Hepatocyte (in vitro differentiated cells): ENCODE measurements at regions not wholly inside any gene's neighbourhood (a gene's known extent, or its start where the extent isn't known, plus 50 kb on each side); places are given as distances from the start of the nearest gene placed in this dataset. TPM values are rescaled to one million over a fixed set of nuclear protein-coding genes. Genes with fewer than 3 reads are reported as not detected.

ENCODE experiments used
- DNase-seq: peaks from one replicate; pipeline ENCODE4 v3.0.0-alpha.2; 2016; ENCODE audit warnings: low spot score
- H2AFZ ChIP-seq: fragments of 200-600 bp; sonication (generic); 2 replicates; pipeline ENCODE4 v1.6.0; 2016; ENCODE audit warnings: antibody characterized with exemption, mild to moderate bottlenecking
- H3K27ac ChIP-seq: fragments of 200-600 bp; sonication (generic); 2 replicates; pipeline ENCODE4 v1.5.1; 2016; ENCODE audit warnings: mild to moderate bottlenecking
- H3K27me3 ChIP-seq: fragments of 200-600 bp; sonication (generic); 2 replicates; pipeline ENCODE4 v1.6.1; 2016
- H3K36me3 ChIP-seq: fragments of 200-600 bp; sonication (generic); replicated peaks from 2 replicates; pipeline ENCODE4 v1.5.1; 2016; ENCODE audit warnings: low read depth; ENCODE audit not compliant: insufficient read depth
- H3K4me1 ChIP-seq: fragments of 200-600 bp; sonication (generic); 2 replicates; pipeline ENCODE4 v1.5.1; 2016; ENCODE audit warnings: mild to moderate bottlenecking, moderate library complexity; ENCODE audit not compliant: insufficient read depth
- H3K4me2 ChIP-seq: fragments of 200-600 bp; sonication (generic); 2 replicates; pipeline ENCODE4 v1.6.0; 2016
- H3K4me3 ChIP-seq: fragments of 200-600 bp; sonication (generic); 2 replicates; pipeline ENCODE4 v1.5.1; 2016; ENCODE audit warnings: mild to moderate bottlenecking
- H3K79me2 ChIP-seq: fragments of 200-600 bp; sonication (generic); 2 replicates; pipeline ENCODE4 v1.6.0; 2017; ENCODE audit warnings: mild to moderate bottlenecking
- H3K9me2 ChIP-seq: fragments of 200-600 bp; sonication (generic); replicated peaks from 2 replicates; pipeline ENCODE4 v1.6.0; 2017; ENCODE audit warnings: mild to moderate bottlenecking; ENCODE audit not compliant: insufficient read depth
- H3K9me3 ChIP-seq: fragments of 200-600 bp; sonication (generic); 2 replicates; pipeline ENCODE4 v1.5.1; 2016; ENCODE audit warnings: low read depth, mild to moderate bottlenecking
- H4K20me1 ChIP-seq: fragments of 200-600 bp; sonication (generic); 2 replicates; pipeline ENCODE4 v1.6.0; 2016; ENCODE audit warnings: mild to moderate bottlenecking; ENCODE audit not compliant: insufficient read depth, poor library complexity, severe bottlenecking
- EZH2 ChIP-seq: fragments of 200-600 bp; sonication (generic); IDR thresholded peaks from 2 replicates; pipeline ENCODE4 v1.6.1; 2016; ENCODE audit warnings: antibody characterized with exemption, mild to moderate bottlenecking, borderline replicate concordance
- EZH2phosphoT487 ChIP-seq: fragments of 200-600 bp; sonication (generic); IDR thresholded peaks from one replicate; pipeline ENCODE4 v1.6.1; 2018; ENCODE audit warnings: antibody characterized with exemption, mild to moderate bottlenecking, low read depth, moderate library complexity; ENCODE audit not compliant: unreplicated experiment, severe bottlenecking
- WGBS: methylation state at CpG from one replicate; pipeline ENCODE4 v1.1.6; 2016; ENCODE audit warnings: low lambda C conversion rate; ENCODE audit errors: missing lambda C conversion rate; 5-methylcytosine and 5-hydroxymethylcytosine counted together
- small RNA-seq: library from RNA; depleted of rRNA; stranded (forward); fragments of <200 nt; gene quantifications from one replicate; pipeline ENCODE3, GENCODE V24; 2014
- TF ChIP-seq, protein P1 (sequence below): fragments of 200-600 bp; sonication (generic); IDR thresholded peaks from 2 replicates; pipeline ENCODE4 v1.5.1; 2016; ENCODE audit warnings: antibody characterized with exemption, mild to moderate bottlenecking; ENCODE audit not compliant: poor library complexity

DNA sequence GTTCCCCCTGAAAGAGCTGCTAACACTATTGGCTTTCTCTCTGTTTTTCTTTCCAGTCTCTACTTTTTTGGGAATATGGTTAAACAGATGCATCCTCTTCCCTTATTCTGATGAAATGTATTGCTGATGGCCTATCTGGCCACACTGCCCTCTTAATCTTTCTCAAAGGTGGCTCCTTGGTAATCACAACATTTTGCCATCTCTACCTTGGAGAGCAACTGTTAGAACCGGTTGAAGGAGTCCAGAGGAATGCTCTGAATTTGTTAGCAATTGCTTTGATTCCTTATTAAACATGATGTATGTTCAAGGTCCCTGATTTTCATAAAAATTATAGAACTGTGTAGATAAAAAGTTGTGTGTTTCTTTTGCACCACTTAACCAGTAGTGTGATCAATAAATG is 50.1 kb upstream of the ARID1A start:
- no peaks in the 10 kb centered on the region for H3K36me3 ChIP-seq
- no peaks in the 10 kb centered on the region for H3K27me3 ChIP-seq
- no peaks in the 10 kb centered on the region for H4K20me1 ChIP-seq
- H3K9me3 ChIP-seq = no peaks in the 10 kb centered on the region
- H3K4me3 ChIP-seq = no peak overlapping the region
- H3K27ac ChIP-seq = no peak overlapping the region
- no peak for DNase-seq
- no peaks in the 10 kb centered on the region for H3K9me2 ChIP-seq
- no peak overlapping the region for H2AFZ ChIP-seq
- no peaks in the 10 kb centered on the region for H3K79me2 ChIP-seq
- no peaks in the 10 kb centered on the region for H3K4me1 ChIP-seq
- 48% methylated on average over 1 of the region's 1 CpG for WGBS
- no peak overlapping the region for H3K4me2 ChIP-seq
- TF ChIP-seq EZH2phosphoT487 = no peak
- TF ChIP-seq, protein P1, sequence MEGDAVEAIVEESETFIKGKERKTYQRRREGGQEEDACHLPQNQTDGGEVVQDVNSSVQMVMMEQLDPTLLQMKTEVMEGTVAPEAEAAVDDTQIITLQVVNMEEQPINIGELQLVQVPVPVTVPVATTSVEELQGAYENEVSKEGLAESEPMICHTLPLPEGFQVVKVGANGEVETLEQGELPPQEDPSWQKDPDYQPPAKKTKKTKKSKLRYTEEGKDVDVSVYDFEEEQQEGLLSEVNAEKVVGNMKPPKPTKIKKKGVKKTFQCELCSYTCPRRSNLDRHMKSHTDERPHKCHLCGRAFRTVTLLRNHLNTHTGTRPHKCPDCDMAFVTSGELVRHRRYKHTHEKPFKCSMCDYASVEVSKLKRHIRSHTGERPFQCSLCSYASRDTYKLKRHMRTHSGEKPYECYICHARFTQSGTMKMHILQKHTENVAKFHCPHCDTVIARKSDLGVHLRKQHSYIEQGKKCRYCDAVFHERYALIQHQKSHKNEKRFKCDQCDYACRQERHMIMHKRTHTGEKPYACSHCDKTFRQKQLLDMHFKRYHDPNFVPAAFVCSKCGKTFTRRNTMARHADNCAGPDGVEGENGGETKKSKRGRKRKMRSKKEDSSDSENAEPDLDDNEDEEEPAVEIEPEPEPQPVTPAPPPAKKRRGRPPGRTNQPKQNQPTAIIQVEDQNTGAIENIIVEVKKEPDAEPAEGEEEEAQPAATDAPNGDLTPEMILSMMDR = no peak
- no peak for TF ChIP-seq EZH2

Small RNAs in the stretch of these regions (small RNA-seq; reads per million reads assigned to genes)
- not detected for gene AL627313.1
- gene RF01210 = not detected
